Heart left ventricle (tissue), 13 donors: ENCODE measurements at regions not wholly inside any gene's neighbourhood (a gene's known extent, or its start where the extent isn't known, plus 50 kb on each side); places are given as distances from the start of the nearest gene placed in this dataset.

Source experiments
- CTCF ChIP-seq, 12 donors: fragments of 200-600 bp; sonication (generic) in 4 of 12; IDR thresholded peaks; one replicate each; pipeline versions ENCODE4 v1.5.0 to v1.8.0; 2018 to 2022; ENCODE audit warnings: antibody characterized with exemption in 12 of 12, mild to moderate bottlenecking in 5 of 12
- POLR2A ChIP-seq, 2 donors: fragments of 450-650 bp; IDR thresholded peaks; one replicate each; pipeline ENCODE4 v1.6.1; 2017; ENCODE audit warnings: antibody characterized with exemption in 2 of 2, mild to moderate bottlenecking in 2 of 2, moderate library complexity in 2 of 2
- donor health status: ischemic (EF 13 %, LVEDD 7.1; RV severe dilation, severe dysfunction).
- donor health status: DM: no; HTN: yes; CAD: no.
- donor health status: DM: no; HTN: no; CAD: no.
- donor health status: ischemic (EF 25% LVEDD 6.9; RV normal size, moderate dysfunction).
- donor health status: ischemic (EF 25% LVEDD 5.7; RV mildly dilated, moderate dysfunction).
- donor health status: ischemic (EF 35%, LVEDD 5.7; RV mildly dilated, moderate dysfunction).
- donor health status: nonischemic (EF 11% LVEDD 7.7; RV severe dilation, severe dysfunction).
- donor health status: DM: yes; HTN: yes; CAD: no.
- donor health status: PGD.
- donor health status: ischemic (EF 29% LVEDD 5.4; RV normal size, mild dysfunction).
- donor health status: nonischemic (EF 23%, LVEDD 6.1; RV moderate dilation, normal function).

- no peak for TF ChIP-seq CTCF (IDR thresholded peaks at IDR 0.05)
- no peak for TF ChIP-seq POLR2A (IDR thresholded peaks at IDR 0.05)
These were observed 97.8 kb upstream of the KLF6 start for GRCh38 chr10:3882855-3883254.
